ENCODE measurements at regions not wholly inside any gene's neighbourhood (a gene's known extent, or its start where the extent isn't known, plus 50 kb on each side); places are given as distances from the start of the nearest gene placed in this dataset.

DNA sequence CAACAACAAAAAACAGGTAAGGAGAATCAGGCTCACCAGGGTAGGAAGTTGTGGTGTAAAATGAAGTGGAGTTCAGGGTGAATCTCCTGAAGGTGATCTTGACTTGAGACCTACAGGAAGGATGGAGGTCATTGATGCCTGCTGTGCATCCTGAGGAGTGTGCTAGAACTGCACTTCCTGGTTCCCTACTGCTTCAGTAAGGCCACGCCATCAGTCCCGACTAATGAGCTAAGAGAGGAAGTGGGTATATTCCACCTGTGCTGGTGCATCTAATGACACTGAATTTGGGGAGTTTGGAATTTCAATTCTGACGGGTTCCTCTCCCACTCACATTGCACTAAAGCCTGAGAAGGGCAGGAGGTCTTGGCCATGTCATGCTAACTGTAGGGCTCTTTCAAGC, 349.3 kb upstream of the SLC14A2 start:
- DNase-seq (ENCODE audit: low read depth, low spot score) = no peak

DNA sequence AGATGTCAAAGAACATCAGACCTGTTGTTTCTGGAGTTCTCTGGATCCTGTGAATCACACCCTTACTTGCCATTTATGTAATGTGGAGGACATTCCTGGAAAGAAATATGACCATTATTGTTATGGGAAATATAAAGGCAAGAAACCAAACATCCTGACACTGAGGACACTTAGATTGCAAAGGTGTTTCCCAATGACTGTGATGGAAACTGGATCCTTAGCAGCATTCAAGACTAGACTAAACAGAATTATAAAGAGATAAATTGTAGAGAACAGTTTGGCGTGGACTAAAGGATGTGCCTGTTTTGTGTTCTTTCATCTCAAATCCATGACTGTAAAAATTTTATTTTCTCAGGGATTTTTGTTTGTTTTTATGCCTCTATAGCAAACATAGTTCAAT, 347.7 kb upstream of the SLC14A2 start:
- no peak for DNase-seq (ENCODE audit: low read depth, low spot score)

DNA sequence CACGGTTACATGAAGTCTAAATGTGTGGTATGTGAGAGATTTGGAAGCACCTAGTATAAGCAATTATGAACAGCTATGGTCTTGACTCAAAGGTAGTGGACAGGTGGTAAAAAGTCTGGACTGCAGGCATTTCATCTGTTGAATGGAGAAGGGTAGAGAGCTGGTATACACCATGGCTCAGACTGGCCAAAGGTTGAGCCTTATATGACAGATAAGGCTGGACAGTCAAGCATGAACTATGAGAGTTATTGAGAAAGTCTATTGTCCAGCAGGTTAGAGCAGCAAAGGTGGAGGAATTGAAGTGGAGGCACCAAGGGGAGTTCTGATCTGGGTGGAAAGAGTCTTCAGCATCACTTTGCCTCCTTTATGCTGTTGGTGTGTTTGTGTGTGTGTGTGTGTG, 346.7 kb upstream of the SLC14A2 start:
- no peak for DNase-seq (ENCODE audit: low read depth, low spot score)

DNA sequence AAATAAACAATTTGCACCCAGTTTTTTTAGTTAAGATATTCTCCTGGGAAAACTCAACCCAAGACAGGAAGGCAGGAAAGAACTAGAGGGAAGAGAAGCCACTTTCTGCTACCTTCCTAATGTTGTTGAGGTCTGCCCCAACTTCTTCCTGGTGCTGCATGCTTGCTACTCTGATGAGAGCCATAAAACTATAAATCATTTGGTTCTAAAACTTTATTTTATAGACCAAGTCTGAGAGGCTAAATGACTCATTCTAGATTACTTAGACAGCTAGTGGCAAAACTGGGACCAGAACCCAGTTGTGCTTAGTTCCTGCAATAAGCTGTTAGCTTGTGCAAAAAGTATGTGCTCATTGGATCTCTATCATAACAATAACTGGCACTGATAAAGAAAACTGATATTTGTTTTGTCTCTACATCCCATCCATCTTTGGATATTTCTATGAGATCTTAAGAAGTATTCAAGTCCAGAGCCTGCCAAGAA, 344.9 kb upstream of the SLC14A2 start:
- no peak for DNase-seq (ENCODE audit: low read depth, low spot score)

DNA sequence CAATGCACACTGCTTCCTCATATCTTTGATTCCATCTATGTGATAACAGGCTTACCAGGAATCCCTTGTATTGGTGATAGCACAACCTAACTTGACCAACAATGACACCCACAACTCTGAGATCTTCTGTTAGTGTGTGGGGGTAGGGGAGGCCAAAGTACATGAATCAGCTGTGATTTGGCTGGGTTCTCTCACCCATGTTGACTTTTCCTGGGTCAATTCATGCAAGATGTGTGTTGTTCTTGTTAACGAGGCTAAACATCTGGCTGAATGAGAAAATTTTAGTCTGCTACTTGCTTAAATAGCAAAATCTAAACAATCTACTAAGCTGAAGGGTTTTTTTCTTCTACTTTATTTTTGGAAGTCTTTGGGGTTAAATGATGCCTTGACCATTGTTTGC, 341.2 kb upstream of the SLC14A2 start:
- no peak for DNase-seq (ENCODE audit: low read depth, low spot score)

DNA sequence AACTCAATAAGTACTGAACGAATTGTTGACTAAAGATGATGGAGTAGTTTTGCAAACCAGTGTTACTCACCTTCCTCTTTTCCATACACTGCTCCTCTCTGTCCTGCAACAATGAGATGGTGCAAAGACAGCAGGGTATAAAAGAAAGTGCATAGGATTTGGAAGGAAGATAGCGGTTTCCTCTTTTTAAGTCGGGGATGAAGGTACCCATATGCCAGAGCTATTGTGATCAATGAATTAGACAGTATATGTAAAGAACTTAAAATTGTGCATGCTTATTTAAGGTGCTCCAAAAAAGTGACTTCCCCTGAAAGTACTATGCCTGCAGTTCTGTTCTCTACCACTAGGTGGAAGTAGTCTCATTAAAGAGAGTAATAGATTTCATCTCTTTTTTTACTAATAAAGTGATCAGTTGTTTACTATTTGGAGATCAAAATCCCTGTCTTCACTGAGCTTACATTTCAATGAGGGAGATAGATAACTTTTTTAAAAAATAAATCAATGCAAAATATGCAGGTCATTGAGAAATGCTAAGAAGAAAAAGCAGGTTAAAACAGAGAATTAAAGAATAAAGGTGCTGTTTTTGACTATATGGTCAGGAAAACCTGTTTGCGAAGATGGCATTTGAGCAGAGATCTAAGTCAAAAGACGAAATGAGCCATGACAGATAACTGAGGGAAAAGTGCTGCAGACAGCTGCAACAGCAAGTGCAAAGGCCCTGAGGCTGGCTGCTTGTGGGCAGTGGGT, 339.7 kb upstream of the SLC14A2 start:
- no peak for DNase-seq (ENCODE audit: low read depth, low spot score)

DNA sequence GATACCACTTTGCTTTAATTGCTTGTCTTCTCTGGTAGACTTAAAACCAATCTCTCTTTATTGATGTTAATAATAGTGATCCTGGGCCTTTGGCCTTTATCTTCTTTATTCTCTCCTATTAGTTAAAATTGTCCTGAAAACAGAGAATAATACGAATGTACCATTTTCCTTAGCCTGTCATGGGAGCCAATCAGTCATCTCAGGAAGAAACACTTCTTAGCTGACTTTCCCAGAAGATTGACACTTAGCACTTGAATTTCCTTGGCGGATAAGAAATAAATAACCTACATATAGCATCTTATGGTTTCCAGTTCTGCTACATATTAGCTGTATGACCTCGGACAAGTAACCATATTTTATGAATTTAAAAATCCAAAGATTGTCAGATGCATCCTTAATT, 338.4 kb upstream of the SLC14A2 start:
- no peak for DNase-seq (ENCODE audit: low read depth, low spot score)

DNA sequence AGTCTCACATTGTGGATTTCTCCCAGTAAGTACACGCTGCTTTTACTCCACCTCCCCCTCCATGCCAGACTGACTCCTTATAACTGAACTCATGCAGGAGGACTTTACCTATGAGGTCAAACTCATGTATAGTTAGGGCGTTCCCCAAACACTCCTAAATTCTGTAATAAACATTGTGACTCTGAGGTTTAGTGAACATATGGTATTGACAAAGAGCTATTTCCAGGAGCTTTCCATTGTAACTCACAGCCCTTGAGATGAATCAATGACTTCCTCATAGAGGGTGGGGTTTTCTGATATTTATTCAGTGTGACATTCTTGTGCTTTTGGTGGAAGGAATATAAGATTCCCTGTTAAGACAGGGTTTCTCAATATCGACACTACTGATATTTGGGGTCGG, 337.4 kb upstream of the SLC14A2 start:
- DNase-seq (ENCODE audit: low read depth, low spot score) = no peak

DNA sequence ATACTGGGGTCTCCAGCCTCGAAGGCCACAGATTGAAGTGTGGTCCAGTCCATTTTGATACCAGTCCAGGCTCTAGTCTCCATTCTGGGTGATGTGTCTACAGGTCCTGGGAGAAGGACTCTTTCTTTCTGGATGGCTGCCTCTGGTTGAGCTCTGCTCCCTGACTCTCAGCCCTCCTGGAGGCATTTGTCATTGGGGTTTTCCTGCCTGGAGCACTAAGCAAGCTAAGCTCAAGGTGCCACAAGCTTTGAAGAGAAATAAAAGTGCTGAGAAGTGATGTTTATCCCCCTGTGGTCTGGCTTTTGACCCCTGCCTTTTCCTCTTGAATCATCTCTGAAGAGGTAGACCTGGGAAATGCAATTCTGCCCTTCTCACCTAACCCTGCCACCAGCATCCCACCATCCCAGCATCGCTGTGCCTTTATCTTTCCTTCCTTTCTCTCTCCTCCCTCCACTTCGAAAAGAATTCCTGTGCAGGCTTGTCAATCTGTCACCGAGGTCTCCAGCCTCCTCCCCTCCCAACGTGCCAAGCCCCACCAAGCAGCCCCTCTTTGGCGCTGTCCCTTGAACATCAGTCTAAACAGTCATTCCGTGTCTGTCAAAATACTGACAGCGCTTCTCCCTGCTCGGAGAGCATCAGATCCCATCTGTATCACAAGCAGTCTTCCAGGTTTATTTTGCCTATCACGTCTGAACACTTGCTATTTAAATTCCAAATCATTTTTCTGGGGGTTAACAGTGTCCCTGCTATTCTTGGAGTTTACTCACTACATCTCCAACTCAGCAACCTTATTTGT, 334.6 kb upstream of the SLC14A2 start:
- no peak for DNase-seq (ENCODE audit: low read depth, low spot score)

DNA sequence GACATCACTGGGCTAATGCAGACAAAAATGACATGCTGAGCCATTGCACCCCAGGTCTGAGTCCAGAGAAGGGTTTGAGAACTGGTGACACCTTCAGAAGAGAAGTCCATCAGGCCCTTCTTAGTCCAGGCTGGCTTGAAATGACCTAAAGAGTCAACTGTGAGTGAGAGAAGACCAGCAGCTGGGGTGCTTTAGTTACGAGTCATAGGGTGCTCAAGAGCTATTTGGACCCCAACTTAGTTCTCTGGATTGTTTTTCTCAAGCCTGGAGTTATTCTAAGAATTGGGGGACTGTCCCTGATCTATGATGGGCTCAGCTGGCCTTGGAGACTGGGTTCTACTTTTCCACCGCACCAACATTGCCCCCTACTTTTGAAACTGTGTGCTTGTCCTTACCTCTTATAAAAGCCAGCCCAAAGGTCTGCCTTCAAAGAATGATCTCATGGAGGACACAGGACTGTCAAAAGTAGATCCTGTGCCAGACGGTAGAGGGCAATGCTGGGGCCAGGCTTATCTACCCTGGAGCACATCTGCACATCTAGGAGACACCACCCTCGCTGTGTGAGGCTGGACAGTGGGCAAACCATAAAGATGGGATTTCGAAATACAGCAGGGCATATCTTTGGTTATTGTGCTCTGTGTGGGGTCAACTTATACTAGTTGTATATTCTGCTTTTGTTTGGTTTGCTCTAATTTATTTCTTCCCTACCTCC, 333.0 kb upstream of the SLC14A2 start:
- DNase-seq (ENCODE audit: low read depth, low spot score) = no peak

DNA sequence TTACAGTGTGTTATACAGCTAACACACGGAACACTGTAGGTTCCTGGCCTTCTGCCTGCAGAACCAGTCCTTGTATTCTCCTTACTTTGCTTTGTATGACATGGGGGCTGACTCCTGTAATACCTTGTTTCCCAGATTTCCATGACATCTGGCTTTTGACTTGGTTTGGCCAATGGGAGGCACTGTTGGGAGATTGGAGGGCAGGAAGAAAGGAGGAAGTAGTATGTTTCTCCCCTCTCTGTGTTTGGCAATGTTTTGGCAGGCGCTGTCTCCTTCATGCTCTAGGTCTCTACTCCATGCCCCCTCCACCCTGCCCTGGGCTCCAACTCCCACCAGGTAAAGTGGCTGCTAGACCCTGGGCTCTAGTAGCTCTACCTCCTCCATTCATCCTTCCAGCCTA, 331.1 kb upstream of the SLC14A2 start:
- no peak for DNase-seq (ENCODE audit: low read depth, low spot score)

DNA sequence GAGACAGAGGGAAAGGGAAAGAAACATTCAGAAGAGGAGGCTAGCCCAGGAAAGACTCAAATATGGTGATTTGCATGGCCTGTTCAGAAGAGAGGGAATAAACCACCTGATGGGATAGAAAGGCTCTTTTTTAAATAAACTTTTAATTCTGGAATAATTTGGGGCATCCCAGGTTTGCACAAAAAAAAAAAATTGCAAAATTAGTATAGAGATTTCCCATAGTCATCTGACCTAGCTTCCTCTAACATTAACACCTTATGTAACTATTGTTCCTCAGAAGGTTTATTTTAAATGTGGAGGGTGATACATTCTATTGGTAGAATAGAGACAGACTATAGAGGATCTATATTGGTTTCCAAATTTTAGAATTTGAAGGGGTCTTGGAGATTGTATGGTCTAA, 330.4 kb upstream of the SLC14A2 start:
- DNase-seq (ENCODE audit: low read depth, low spot score) = no peak

DNA sequence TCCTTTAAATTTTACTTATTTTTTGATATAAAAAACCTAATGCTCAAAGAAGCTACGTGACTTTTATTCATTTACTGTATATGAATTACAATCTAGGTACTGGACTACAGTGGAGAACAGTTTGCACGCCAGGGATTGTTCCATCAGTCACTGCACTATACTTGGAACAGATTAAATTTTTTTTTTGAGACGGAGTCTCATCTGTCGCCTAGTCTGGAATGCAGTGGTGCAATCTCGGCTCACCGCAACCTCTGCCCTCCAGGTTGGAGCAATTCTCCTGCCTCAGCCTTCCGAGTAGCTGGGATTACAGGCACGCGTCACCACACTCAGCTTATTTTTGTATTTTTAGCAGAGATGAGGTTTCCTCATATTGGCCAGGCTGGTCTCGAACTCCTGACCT, 330.0 kb upstream of the SLC14A2 start:
- DNase-seq (ENCODE audit: low read depth, low spot score) = no peak

DNA sequence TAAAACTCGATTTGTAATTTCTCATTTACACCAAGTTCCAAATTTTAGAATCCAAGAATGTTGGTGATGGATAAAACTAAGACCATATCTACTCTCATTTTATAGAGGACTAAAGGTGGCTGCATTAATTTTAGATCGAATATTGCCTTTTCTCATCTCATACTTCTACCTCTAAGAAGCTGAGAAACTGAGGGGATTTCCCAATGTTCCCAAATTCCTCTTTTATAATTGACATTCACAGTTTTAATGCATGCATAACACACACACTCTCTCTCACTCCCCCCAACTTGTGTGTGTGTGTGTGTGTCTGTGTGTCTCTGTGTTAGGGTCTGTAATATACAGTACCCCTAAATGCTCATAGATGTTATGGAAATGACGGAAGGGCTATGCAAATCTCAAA, 328.8 kb upstream of the SLC14A2 start:
- no peak for DNase-seq (ENCODE audit: low read depth, low spot score)

DNA sequence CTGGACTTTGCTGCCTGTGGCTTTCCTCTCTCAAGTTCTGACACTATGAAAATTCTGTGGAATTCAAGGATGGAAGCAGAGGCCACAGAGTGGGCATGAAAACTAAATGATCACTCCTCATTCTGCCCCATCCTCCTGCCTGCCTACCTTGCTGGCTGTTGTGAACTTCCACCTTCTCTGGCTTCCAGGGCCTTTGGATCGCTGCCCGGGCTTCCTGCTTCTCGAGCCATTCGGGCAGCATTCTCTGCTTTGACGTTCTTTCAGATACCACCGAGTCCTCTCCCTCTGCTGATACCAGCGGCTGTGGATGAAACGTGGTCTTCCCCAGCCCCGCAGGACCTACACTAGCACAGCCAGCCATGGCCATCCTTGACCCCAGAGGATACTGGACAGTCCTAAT, 327.7 kb upstream of the SLC14A2 start:
- no peak for DNase-seq (ENCODE audit: low read depth, low spot score)

DNA sequence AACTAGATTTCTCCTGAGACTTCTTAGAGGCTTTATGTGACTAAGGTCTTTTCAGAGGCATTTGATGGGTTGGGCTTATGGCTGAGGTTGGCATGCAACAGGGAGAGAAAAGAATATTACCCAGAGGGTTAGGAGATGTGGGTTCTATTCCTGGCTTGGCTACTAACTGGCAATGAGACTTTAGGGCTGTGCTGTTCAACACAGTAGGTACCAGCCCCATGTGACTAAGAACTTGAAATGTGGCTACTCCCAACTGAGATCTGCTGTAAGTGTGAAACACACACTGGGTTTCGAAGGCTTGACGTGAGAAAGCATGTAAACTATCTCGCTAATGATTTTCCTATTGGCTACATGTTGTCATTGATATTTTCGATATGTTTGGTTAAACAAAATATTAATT, 324.9 kb upstream of the SLC14A2 start:
- no peak for DNase-seq (ENCODE audit: low read depth, low spot score)

DNA sequence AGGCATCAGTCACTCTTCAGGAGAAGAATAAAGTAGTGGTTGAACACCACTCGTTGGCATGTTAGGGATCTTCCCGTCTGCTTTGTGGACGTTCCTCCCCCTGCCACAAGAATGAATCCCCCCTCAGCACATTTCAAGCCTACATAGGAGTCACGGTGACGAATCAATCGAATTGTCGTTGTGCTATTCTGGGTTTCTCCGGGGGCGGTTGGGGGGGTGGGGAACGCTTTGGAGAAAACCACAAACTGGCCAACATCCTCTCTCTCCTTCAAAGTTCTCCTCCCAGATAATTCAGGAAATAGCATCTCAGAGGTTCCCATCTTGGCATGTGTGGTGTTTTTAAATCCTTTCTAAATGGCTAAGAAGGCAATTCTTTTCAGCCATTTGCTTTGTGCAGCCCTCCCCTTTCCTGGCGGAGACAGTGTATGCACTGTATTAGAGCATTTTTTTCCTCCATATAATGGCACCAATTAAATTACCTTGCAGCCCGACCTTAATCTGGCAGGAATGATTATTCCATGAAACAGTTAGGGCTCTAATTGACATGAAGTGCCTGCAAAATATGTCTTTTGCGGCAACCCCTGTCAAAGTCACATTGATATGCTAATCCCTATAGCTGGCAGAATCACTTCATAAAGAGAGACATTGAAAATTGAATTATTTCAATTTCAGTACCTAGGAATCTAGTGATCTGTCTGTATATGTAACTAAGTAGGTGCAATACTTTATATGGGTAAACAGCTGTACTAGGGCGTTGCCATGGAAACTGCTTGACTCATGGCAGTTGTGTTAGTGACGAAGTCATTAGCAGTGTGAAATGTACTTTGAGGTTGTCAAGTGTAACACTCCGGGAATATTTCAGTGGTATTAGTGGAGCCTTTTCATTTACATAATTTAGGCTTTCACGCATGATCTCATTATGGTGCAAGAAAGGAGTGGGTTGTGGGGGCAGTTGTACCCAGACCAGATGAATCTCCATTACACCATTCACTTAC, 323.4 kb upstream of the SLC14A2 start:
- no peak for DNase-seq (ENCODE audit: low read depth, low spot score)

DNA sequence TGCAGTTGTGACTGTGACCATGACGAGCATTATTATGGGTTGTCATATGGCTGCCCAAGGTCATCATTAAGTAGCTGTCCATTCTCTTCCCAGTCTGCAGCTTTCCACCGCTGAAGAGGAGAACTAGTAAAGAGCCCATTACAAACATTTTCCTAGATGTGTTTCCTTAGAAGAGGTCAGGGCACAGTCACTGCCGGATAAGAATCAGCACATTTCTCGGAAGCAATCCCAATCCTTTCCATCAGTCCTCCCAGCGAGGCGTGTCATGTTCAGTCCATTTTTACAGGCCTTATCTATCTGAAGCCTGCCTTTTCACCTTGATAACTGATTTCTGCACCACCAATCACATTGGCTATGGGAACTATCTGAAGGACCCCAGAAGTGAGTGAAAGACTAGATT, 319.9 kb upstream of the SLC14A2 start:
- no peak for DNase-seq (ENCODE audit: low read depth, low spot score)

DNA sequence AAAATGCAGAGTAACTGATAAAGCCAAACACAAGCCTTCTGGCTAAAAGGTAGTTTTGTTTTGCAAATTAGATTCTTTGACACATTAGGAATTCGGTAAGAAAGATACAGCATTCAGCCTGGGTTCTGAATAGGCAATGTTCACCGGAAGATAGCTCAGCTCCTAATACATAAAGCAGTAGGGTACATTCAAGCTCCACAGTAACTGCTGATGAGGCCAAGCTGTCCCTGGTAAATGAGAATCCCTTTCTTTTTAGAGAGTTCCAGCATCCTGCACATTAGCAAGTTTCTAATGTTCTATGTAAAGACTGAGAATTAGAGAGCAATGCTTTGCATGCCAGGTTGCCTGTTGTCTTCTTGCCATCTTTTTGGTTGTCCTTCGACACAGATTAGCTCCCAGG, 316.3 kb upstream of the SLC14A2 start:
- DNase-seq (ENCODE audit: low read depth, low spot score) = no peak

DNA sequence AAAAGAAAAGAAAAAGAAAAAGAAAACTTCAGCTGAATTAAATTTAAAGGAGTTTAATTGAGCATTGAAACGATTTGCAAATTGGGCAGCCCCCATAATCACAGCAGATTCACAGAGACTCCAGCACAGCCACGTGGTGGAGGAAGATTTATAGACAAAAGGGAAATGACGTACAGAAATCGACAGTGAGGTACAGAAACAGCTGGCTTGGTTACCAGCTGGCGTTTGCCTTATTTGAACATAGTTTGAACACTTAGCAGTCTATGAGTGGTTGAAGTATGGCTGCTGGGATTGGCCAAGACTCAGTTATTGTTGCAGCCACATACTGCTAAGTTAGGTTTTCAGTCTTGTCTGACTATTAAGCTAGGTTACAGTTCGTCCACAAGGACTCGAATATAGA, 312.2 kb upstream of the SLC14A2 start:
- DNase-seq (ENCODE audit: low read depth, low spot score) = no peak

DNA sequence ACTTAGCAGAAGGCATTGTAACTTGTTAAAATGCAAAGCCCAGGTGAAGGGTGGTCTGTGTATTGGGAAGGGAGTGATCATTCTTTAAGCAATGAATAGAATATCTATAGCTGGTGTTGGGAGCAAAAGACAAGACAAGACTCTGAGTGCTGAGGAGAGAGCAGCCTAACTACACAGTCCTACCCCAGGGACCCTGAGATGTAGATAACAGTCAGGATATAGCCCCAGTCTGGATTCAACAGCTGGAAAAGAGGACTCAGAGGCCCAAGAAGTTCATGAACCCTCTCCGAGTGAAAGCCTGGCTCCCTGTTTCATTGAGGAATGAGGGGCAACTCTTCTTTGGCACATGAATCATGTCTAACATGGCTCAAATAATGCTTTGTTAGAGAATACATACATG, 310.7 kb upstream of the SLC14A2 start:
- no peak for DNase-seq (ENCODE audit: low read depth, low spot score)

Measured in activated naive CD8-positive, alpha-beta T cell treated with anti-CD3 and anti-CD28 coated beads, Interleukin-2, amount 50 U/mL, for 16 hours (primary cell).